Inflammatory macrophage treated with lipopolysaccharide for 4 hours (primary cell): ENCODE measurements at regions not wholly inside any gene's neighbourhood (a gene's known extent, or its start where the extent isn't known, plus 50 kb on each side); places are given as distances from the start of the nearest gene placed in this dataset.

Experiments used
- DNase-seq: peaks from one replicate; pipeline ENCODE4 v3.0.0-alpha.2; 2020

GRCh38 chr1:215466361-215466760 is 100.7 kb upstream of the KCTD3 start:
- no peak for DNase-seq

GRCh38 chr1:215471463-215471862 is 95.6 kb upstream of the KCTD3 start:
- DNase-seq: no peak

GRCh38 chr1:215472723-215473122 is 94.4 kb upstream of the KCTD3 start:
- no peak for DNase-seq

- DNase-seq: no peak
These were observed 93.2 kb upstream of the KCTD3 start for GRCh38 chr1:215473943-215474342.

- no peak for DNase-seq
These were observed 92.2 kb upstream of the KCTD3 start for GRCh38 chr1:215474940-215475339.

GRCh38 chr1:215475796-215476481 is 91.2 kb upstream of the KCTD3 start:
- DNase-seq: no peak

GRCh38 chr1:215476541-215476940 is 90.6 kb upstream of the KCTD3 start:
- no peak for DNase-seq

GRCh38 chr1:215477632-215478031 is 89.5 kb upstream of the KCTD3 start:
- DNase-seq: no peak

- DNase-seq: peak; percentile 0
These were observed 87.5 kb upstream of the KCTD3 start for GRCh38 chr1:215479567-215479966.

- no peak for DNase-seq
These were observed 85.0 kb upstream of the KCTD3 start for GRCh38 chr1:215482079-215482478.

- no peak for DNase-seq
These were observed 82.7 kb upstream of the KCTD3 start for GRCh38 chr1:215484171-215484939.

GRCh38 chr1:215487466-215487865 is 79.6 kb upstream of the KCTD3 start:
- no peak for DNase-seq

- no peak for DNase-seq
These were observed 78.3 kb upstream of the KCTD3 start for GRCh38 chr1:215488850-215489249.

GRCh38 chr1:215489771-215490565 is 77.1 kb upstream of the KCTD3 start:
- DNase-seq: no peak

GRCh38 chr1:215497528-215497927 is 69.6 kb upstream of the KCTD3 start:
- DNase-seq: no peak

- no peak for DNase-seq
These were observed 65.6 kb upstream of the KCTD3 start for GRCh38 chr1:215501496-215501895.

- DNase-seq: no peak
These were observed 65.0 kb upstream of the KCTD3 start for GRCh38 chr1:215502081-215502480.

GRCh38 chr1:215507119-215507518 is 60.0 kb upstream of the KCTD3 start:
- no peak for DNase-seq

GRCh38 chr1:215508311-215508710 is 58.8 kb upstream of the KCTD3 start:
- DNase-seq: no peak
